ENCODE measurements at regions not wholly inside any gene's neighbourhood (a gene's known extent, or its start where the extent isn't known, plus 50 kb on each side); places are given as distances from the start of the nearest gene placed in this dataset.
A peak's percentile ranks its signal among the peaks of the same experiment; 100 is the strongest.

DNA sequence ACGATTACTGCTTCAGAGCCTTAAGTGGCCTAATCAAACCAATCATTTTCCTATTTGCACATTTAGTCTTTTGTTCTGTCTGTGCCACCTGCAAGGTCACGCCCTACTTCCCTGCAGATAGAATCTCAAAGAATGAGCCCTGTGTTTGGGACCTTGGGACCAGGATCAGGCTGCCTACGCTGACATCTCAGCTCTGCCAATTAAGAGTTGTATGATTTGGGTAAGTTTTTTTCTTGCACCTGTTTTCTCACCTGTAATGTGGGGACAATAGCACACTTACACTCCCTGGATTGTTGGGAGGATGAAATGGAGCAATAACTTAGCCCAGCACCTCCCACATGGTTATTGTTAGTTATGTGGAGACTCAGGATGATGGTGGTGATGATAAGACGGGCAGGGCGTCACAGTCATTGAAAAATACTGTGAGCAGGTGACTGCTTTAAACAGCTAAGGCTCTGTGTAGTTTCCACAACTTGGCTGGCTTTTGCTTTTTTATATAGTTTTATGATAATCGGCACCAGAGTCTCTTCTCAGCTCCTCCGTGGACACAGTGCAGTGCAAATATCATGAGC, 155.0 kb downstream of the ADAMTS15 start:
- intact Hi-C loops (cut with DNase I), result no loop called here
- Histone ChIP-seq H3K9me3 (no peaks in the 10 kb centered on the region), H3K4me1 (no peaks in the 10 kb centered on the region), H3K27ac (no peak overlapping the region), H3K36me3 (replicated peaks in 1 of 2; ENCODE audit: insufficient read depth in 1 of 2, low read depth in 2 of 2) (no peaks in the 10 kb centered on the region), H3K4me3 (no peak overlapping the region), H3K27me3 (no peaks in the 10 kb centered on the region)
- no peak for ATAC-seq
- DNase-seq, result peak in 2 of 4 donors; percentile 33 to 37
- TF ChIP-seq POLR2A (IDR thresholded peaks at IDR 0.05), result no peak
- TF ChIP-seq, protein P1, sequence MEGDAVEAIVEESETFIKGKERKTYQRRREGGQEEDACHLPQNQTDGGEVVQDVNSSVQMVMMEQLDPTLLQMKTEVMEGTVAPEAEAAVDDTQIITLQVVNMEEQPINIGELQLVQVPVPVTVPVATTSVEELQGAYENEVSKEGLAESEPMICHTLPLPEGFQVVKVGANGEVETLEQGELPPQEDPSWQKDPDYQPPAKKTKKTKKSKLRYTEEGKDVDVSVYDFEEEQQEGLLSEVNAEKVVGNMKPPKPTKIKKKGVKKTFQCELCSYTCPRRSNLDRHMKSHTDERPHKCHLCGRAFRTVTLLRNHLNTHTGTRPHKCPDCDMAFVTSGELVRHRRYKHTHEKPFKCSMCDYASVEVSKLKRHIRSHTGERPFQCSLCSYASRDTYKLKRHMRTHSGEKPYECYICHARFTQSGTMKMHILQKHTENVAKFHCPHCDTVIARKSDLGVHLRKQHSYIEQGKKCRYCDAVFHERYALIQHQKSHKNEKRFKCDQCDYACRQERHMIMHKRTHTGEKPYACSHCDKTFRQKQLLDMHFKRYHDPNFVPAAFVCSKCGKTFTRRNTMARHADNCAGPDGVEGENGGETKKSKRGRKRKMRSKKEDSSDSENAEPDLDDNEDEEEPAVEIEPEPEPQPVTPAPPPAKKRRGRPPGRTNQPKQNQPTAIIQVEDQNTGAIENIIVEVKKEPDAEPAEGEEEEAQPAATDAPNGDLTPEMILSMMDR (IDR thresholded peaks at IDR 0.05), result no peak
- 37 to 56% methylated on average over 7 of the region's 7 CpGs for WGBS, 2 donors

DNA sequence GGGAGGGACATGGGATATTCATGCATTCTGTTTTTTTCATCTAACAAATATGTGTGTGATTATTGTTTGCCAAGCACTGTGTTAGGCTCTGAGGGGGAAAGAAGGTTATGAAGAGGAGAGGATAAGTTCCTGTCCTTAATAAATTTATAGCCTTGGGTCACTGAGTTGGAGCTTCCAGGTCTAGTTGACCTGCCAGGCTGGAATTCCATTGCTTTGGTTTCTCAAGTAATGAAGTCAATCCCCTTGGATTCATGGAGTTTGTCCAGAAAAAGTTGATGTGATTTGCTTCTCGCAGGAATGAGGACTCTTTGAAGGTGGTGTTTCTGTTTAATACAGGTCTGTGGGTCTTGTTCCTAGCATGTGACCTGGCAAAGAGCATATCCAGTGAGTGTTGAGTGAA, 156.2 kb downstream of the ADAMTS15 start:
- ATAC-seq (no peak), DNase-seq (no peak)
- intact Hi-C loops (cut with DNase I), result no loop called here
- WGBS, 2 donors, result 86 to 87% methylated on average over 1 of the region's 1 CpG
- Histone ChIP-seq H3K4me1 (no peaks in the 10 kb centered on the region), H3K4me3 (no peak overlapping the region), H3K9me3 (no peaks in the 10 kb centered on the region), H3K36me3 (replicated peaks in 1 of 2; ENCODE audit: insufficient read depth in 1 of 2, low read depth in 2 of 2) (no peaks in the 10 kb centered on the region), H3K27me3 (no peaks in the 10 kb centered on the region), H3K27ac (no peak overlapping the region)
- TF ChIP-seq POLR2A (IDR thresholded peaks at IDR 0.05), result no peak
- TF ChIP-seq, protein P1 (IDR thresholded peaks at IDR 0.05), result no peak

DNA sequence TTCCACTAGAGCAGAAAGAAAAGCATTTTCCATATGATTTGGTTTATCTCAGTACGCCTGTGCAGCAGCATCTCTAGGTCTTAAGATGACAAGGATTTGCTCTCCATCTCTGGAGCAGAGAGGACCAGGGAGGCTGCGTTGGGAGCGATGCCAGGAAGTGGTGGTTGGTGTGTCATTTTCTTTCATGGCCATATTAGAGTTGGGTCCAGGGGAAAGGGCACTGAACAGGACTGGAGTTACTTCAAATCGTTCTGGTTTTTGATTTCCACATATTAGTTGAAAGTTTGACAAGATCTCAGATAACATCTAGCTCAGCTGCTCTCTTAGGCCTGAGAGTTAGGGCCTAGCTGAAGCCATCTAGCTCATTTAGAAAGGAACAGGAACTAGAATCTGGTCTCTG, 157.7 kb downstream of the ADAMTS15 start:
- Histone ChIP-seq H3K36me3 (replicated peaks in 1 of 2; ENCODE audit: insufficient read depth in 1 of 2, low read depth in 2 of 2) (no peaks in the 10 kb centered on the region), H3K27me3 (no peaks in the 10 kb centered on the region), H3K4me3 (no peak overlapping the region), H3K9me3 (no peaks in the 10 kb centered on the region), H3K4me1 (no peaks in the 10 kb centered on the region), H3K27ac (no peak overlapping the region)
- WGBS, 2 donors, result 80% methylated on average over 4 of the region's 4 CpGs
- DNase-seq (no peak), ATAC-seq (no peak)
- intact Hi-C loops (cut with DNase I), result no loop called here
- no peak for TF ChIP-seq POLR2A (IDR thresholded peaks at IDR 0.05)
- TF ChIP-seq, protein P1 (IDR thresholded peaks at IDR 0.05), result no peak

DNA sequence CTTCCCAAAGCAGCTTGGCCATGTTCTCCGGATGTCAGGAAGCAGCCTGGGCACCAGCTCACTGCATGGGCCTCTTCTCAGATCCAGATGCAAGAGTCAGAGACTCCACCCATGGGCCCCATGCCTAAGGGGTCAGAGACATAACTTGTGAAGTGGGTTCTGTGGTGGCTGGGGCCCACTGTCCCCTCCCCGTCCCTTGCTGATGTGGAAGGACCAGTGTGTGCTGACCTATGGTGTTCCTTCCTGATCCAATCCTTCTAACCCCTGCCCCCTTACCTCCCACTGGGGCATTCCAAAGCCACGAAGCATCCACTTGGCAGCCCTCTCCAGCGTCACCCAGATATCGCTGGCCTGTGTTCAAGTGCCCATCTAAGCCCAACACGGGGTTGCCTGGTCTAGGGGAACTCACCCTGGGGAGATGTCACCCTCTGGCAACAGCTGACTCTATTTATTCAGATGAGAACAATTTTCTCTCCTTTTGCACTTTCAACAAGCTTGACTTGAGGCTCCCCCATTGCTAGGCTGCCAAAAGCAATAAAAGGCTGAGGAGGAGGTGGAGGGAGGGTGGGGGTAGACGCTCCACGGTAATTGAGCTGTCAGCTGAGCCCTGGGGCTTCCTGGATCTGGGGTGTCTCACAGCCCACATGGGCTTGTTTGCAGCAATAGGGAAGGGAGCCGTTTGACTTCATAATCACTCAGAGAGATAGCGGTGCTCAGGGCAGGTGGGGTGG, 158.5 kb downstream of the ADAMTS15 start:
- H3K4me1 ChIP-seq, result no peaks in the 10 kb centered on the region
- no peaks in the 10 kb centered on the region for H3K27me3 ChIP-seq
- TF ChIP-seq POLR2A (IDR thresholded peaks at IDR 0.05), result no peak
- TF ChIP-seq, protein P1 (IDR thresholded peaks at IDR 0.05), result no peak
- no peaks in the 10 kb centered on the region for H3K36me3 ChIP-seq (replicated peaks in 1 of 2; ENCODE audit: insufficient read depth in 1 of 2, low read depth in 2 of 2)
- intact Hi-C loops (cut with DNase I), result no loop called here
- no peak for ATAC-seq
- no peak for DNase-seq
- WGBS, 2 donors, result 62 to 77% methylated on average over 10 of the region's 10 CpGs
- no peak overlapping the region for H3K4me3 ChIP-seq
- no peaks in the 10 kb centered on the region for H3K9me3 ChIP-seq
- H3K27ac ChIP-seq, result no peak overlapping the region

DNA sequence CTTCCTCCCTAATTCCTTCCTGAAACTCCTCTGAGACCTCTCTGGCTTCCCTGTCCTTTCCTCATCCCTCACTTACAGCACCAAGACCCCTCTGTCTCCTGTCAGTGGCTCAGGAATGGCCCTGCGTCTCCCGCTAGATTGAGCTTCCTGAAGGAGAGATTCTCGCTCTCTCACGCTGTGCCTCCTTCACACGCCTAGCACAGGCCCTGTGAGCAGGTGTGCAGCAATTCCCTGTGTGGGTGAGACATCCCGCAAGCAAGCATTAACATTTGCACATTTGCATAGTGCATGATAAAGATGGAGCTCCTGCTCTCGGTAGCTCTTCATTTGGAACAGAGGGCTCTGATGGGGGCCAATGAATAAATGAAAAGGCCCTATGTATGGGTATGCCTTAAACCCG, 159.8 kb downstream of the ADAMTS15 start:
- TF ChIP-seq POLR2A (IDR thresholded peaks at IDR 0.05), result no peak
- TF ChIP-seq, protein P1 (IDR thresholded peaks at IDR 0.05), result no peak
- ATAC-seq (no peak), DNase-seq (no peak)
- no peaks in the 10 kb centered on the region for H3K4me1 ChIP-seq
- no peak overlapping the region for H3K27ac ChIP-seq
- 74 to 87% methylated on average over 8 of the region's 8 CpGs for WGBS, 2 donors
- H3K4me3 ChIP-seq, result no peak overlapping the region
- intact Hi-C loops (cut with DNase I), result no loop called here
- no peaks in the 10 kb centered on the region for H3K9me3 ChIP-seq
- H3K27me3 ChIP-seq, result no peaks in the 10 kb centered on the region
- H3K36me3 ChIP-seq (replicated peaks in 1 of 2; ENCODE audit: insufficient read depth in 1 of 2, low read depth in 2 of 2), result no peaks in the 10 kb centered on the region
